SK-N-SH (cell line): ENCODE measurements at regions not wholly inside any gene's neighbourhood (a gene's known extent, or its start where the extent isn't known, plus 50 kb on each side); places are given as distances from the start of the nearest gene placed in this dataset.

ENCODE experiments used
- CTCF ChIA-PET: fragments of 300-600, 350-600 bp; formaldehyde crosslinking; extraction: SDS; loops from one replicate; lab custom pipeline; 2021; lab: Yijun Ruan, JAX
- POLR2A ChIA-PET: fragments of 350-600 bp; sonication (Branson Sonifier 250); formaldehyde crosslinking; extraction: SDS; loops from one replicate; lab custom pipeline; 2020; ENCODE audit warnings: antibody characterized with exemption, inconsistent platforms; lab: Yijun Ruan, JAX
- DNase-seq: peaks from one replicate; pipeline ENCODE4 v3.0.0; 2012
- H2AFZ ChIP-seq: fragments of 200-600 bp; sonication (generic); 2 replicates; pipeline ENCODE4 v1.8.1; 2016; ENCODE audit warnings: antibody characterized with exemption, mild to moderate bottlenecking, low read depth
- H3F3A ChIP-seq: fragments of 200-600 bp; sonication (generic); replicated peaks from 2 replicates; pipeline ENCODE3; 2016; ENCODE audit warnings: antibody characterized with exemption, mild to moderate bottlenecking; ENCODE audit not compliant: insufficient read depth
- H3K27ac ChIP-seq, 2 experiments: fragments of 200-500 bp in 1 of 2; fragments of 200-600 bp in 1 of 2; sonication (Bioruptor generic) in 1 of 2; sonication (generic), shearing (Covaris generic) in 1 of 2; 2 replicates each; pipeline versions ENCODE4 v1.5.1 to v1.6.1; 2014 to 2016; ENCODE audit warnings: low read depth in 2 of 2, inconsistent platforms in 1 of 2, low read length in 1 of 2, mild to moderate bottlenecking in 1 of 2, mixed read lengths in 1 of 2
- H3K27me3 ChIP-seq: fragments of 200-600 bp; sonication (generic), shearing (Covaris generic); 2 replicates; pipeline ENCODE4 v1.6.1; 2016; ENCODE audit warnings: mixed run types; ENCODE audit not compliant: insufficient read depth
- H3K36me3 ChIP-seq, 2 experiments: fragments of 200-500 bp in 1 of 2; fragments of 200-600 bp in 1 of 2; sonication (Bioruptor generic) in 1 of 2; sonication (generic) in 1 of 2; replicated peaks in 1 of 2; 2 replicates each; pipeline versions ENCODE3 to v1.5.1; 2014 to 2016; ENCODE audit warnings: low read length in 1 of 2, mild to moderate bottlenecking in 1 of 2; ENCODE audit not compliant: insufficient read depth in 2 of 2, control insufficient read depth in 1 of 2
- H3K4me1 ChIP-seq, 2 experiments: fragments of 200-500 bp in 1 of 2; fragments of 200-600 bp in 1 of 2; sonication (Bioruptor generic) in 1 of 2; sonication (generic), shearing (Covaris generic) in 1 of 2; 2 replicates each; pipeline versions ENCODE4 v1.5.1 to v1.6.1; 2014 to 2016; ENCODE audit warnings: low read depth in 1 of 2, low read length in 1 of 2, mixed run types in 1 of 2; ENCODE audit not compliant: insufficient read depth in 2 of 2, control insufficient read depth in 1 of 2
- H3K4me2 ChIP-seq: fragments of 200-600 bp; sonication (generic), shearing (Covaris generic); 2 replicates; pipeline ENCODE4 v1.6.1; 2017; ENCODE audit warnings: mixed run types
- H3K4me3 ChIP-seq, 2 experiments: fragments of 200-500 bp in 1 of 2; fragments of 200-600 bp in 1 of 2; sonication (Bioruptor generic) in 1 of 2; sonication (generic), shearing (Covaris generic) in 1 of 2; 2 replicates each; pipeline versions ENCODE4 v1.5.1 to v1.8.1; 2014 to 2016; ENCODE audit warnings: low read depth in 2 of 2, inconsistent platforms in 1 of 2, low read length in 1 of 2, mild to moderate bottlenecking in 1 of 2, mixed read lengths in 1 of 2, moderate library complexity in 1 of 2
- H3K79me2 ChIP-seq: fragments of 200-600 bp; sonication (generic); 2 replicates; pipeline ENCODE4 v1.8.1; 2017; ENCODE audit warnings: mild to moderate bottlenecking; ENCODE audit not compliant: insufficient read depth
- H3K9ac ChIP-seq: fragments of 200-600 bp; sonication (generic); 2 replicates; pipeline ENCODE4 v1.6.1; 2017; ENCODE audit warnings: mixed run types
- H3K9me2 ChIP-seq: fragments of 200-600 bp; sonication (generic); 2 replicates; pipeline ENCODE4 v1.6.1; 2017; ENCODE audit warnings: mixed run types
- H3K9me3 ChIP-seq: fragments of 200-600 bp; sonication (generic); 2 replicates; pipeline ENCODE4 v1.6.1; 2017; ENCODE audit warnings: mixed run types, mild to moderate bottlenecking, moderate library complexity
- H4K20me1 ChIP-seq: fragments of 200-600 bp; sonication (generic); 2 replicates; pipeline ENCODE4 v1.6.1; 2017; ENCODE audit warnings: mild to moderate bottlenecking, mixed run types; ENCODE audit not compliant: insufficient read depth
- CHD2 ChIP-seq: fragments of 150-350 bp; IDR thresholded peaks from 2 replicates; pipeline ENCODE4 v1.6.1; 2018; ENCODE audit warnings: low read length; ENCODE audit not compliant: partially characterized antibody
- ELF1 ChIP-seq: IDR thresholded peaks from 2 replicates; pipeline ENCODE4 v1.4.0; 2012
- EZH2phosphoT487 ChIP-seq: fragments of 200-600 bp; sonication (generic); IDR thresholded peaks from 2 replicates; pipeline ENCODE4 v1.6.1; 2017; ENCODE audit warnings: low read depth, mixed run types, mild to moderate bottlenecking, antibody characterized with exemption, moderate library complexity, borderline replicate concordance
- FOXJ3 ChIP-seq: sonication (generic); formaldehyde crosslinking; IDR thresholded peaks from 2 replicates; pipeline ENCODE4 v1.5.1; 2020; ENCODE audit warnings: mild to moderate bottlenecking, missing genetic modification reagents
- FOXM1 ChIP-seq: IDR thresholded peaks from 2 replicates; pipeline ENCODE4 v1.4.0; 2012; ENCODE audit warnings: low read depth, mild to moderate bottlenecking
- GATA2 ChIP-seq: sonication (generic); formaldehyde crosslinking; IDR thresholded peaks from 2 replicates; pipeline ENCODE4 v1.5.0; 2020; ENCODE audit warnings: mild to moderate bottlenecking, missing genetic modification reagents
- JUND ChIP-seq: IDR thresholded peaks from 2 replicates; pipeline ENCODE4 v1.4.0; 2012
- MEF2A ChIP-seq: IDR thresholded peaks from 2 replicates; pipeline ENCODE4 v1.4.0; 2012; ENCODE audit warnings: low read depth, borderline replicate concordance
- MXI1 ChIP-seq: IDR thresholded peaks from 2 replicates; pipeline ENCODE4 v1.6.1; 2012; ENCODE audit warnings: mild to moderate bottlenecking, low read depth, low read length, improper control_type of control experiment
- NRF1 ChIP-seq: IDR thresholded peaks from 2 replicates; pipeline ENCODE4 v1.6.1; 2012; ENCODE audit warnings: low read depth, mild to moderate bottlenecking, low read length
- POLR2AphosphoS5 ChIP-seq: IDR thresholded peaks from 2 replicates; pipeline ENCODE4 v1.6.1; 2012; ENCODE audit warnings: low read depth, low read length
- REST ChIP-seq: IDR thresholded peaks from 2 replicates; pipeline ENCODE4 v1.6.1; 2012; ENCODE audit warnings: mild to moderate bottlenecking, low read depth, low read length, moderate library complexity
- RFX5 ChIP-seq: IDR thresholded peaks from 2 replicates; pipeline ENCODE4 v1.6.1; 2012; ENCODE audit warnings: mild to moderate bottlenecking, improper control_type of control experiment, low read length
- RXRA ChIP-seq: IDR thresholded peaks from 2 replicates; pipeline ENCODE4 v1.4.0; 2012; ENCODE audit warnings: low read depth, mild to moderate bottlenecking, borderline replicate concordance
- SIN3A ChIP-seq: IDR thresholded peaks from 2 replicates; pipeline ENCODE4 v1.6.1; 2012; ENCODE audit warnings: low read depth, mild to moderate bottlenecking, low read length, moderate library complexity, borderline replicate concordance
- SMC3 ChIP-seq: IDR thresholded peaks from 2 replicates; pipeline ENCODE4 v1.6.1; 2012; ENCODE audit warnings: low read depth, low read length, improper control_type of control experiment
- TAF1 ChIP-seq: IDR thresholded peaks from 2 replicates; pipeline ENCODE4 v1.6.1; 2012; ENCODE audit warnings: low read depth, mild to moderate bottlenecking, low read length, moderate library complexity, borderline replicate concordance
- TCF12 ChIP-seq: IDR thresholded peaks from 2 replicates; pipeline ENCODE4 v1.4.0; 2012
- USF1 ChIP-seq: IDR thresholded peaks from 2 replicates; pipeline ENCODE4 v1.4.0; 2012; ENCODE audit warnings: low read depth, borderline replicate concordance
- YY1 ChIP-seq: IDR thresholded peaks from 2 replicates; pipeline ENCODE4 v1.4.0; 2012; ENCODE audit warnings: low read depth, mild to moderate bottlenecking
- WGBS: methylation state at CpG from one replicate; pipeline ENCODE4 v1.1.6; 2017; ENCODE audit warnings: low lambda C conversion rate; 5-methylcytosine and 5-hydroxymethylcytosine counted together

GRCh38 chr3:145006271-145006670, 1034.6 kb downstream of the DIPK2A start:
- Histone ChIP-seq H4K20me1 (no peaks in the 10 kb centered on the region), H3K9ac (no peak overlapping the region), H2AFZ (no peak overlapping the region), H3K4me1 (no peaks in the 10 kb centered on the region), H3K36me3 (no peaks in the 10 kb centered on the region), H3K27ac (no peak overlapping the region), H3K9me2 (no peaks in the 10 kb centered on the region), H3K9me3 (no peaks in the 10 kb centered on the region), H3F3A (no peaks in the 10 kb centered on the region), H3K4me2 (no peak overlapping the region), H3K79me2 (no peaks in the 10 kb centered on the region), H3K4me3 (no peak overlapping the region), H3K27me3 (no peaks in the 10 kb centered on the region)
- CTCF ChIA-PET = no interaction called here
- no peak for DNase-seq
- WGBS = 2% methylated on average over 3 of the region's 3 CpGs
- POLR2A ChIA-PET = no interaction called here
- TF ChIP-seq EZH2phosphoT487 (no peak), GATA2 (CRISPR knock-in tag) (no peak), FOXM1 (no peak), NRF1 (no peak), CHD2 (no peak), MXI1 (no peak), FOXJ3 (CRISPR knock-in tag) (no peak), RXRA (no peak)

GRCh38 chr3:145013931-145014330, 1042.3 kb downstream of the DIPK2A start:
- Histone ChIP-seq H4K20me1 (no peaks in the 10 kb centered on the region), H3K9me3 (no peaks in the 10 kb centered on the region), H3K9ac (no peak overlapping the region), H3F3A (no peaks in the 10 kb centered on the region), H3K9me2 (no peaks in the 10 kb centered on the region), H3K27ac (no peak overlapping the region), H3K4me1 (no peaks in the 10 kb centered on the region), H2AFZ (no peak overlapping the region), H3K4me2 (no peak overlapping the region), H3K79me2 (no peaks in the 10 kb centered on the region), H3K4me3 (no peak overlapping the region), H3K36me3 (no peaks in the 10 kb centered on the region), H3K27me3 (no peaks in the 10 kb centered on the region)
- TF ChIP-seq JUND (no peak), TAF1 (no peak), SMC3 (no peak), SIN3A (no peak), REST (no peak), MXI1 (no peak), USF1 (no peak), EZH2phosphoT487 (no peak), ELF1 (no peak), TCF12 (no peak), MEF2A (no peak), RFX5 (no peak), YY1 (no peak), CHD2 (no peak), POLR2AphosphoS5 (no peak)
- ChIA-PET POLR2A (no interaction called here), CTCF (no interaction called here)
- 0% methylated on average over 1 of the region's 1 CpG for whole genome bisulfite sequencing
- DNase-seq = no peak
